IMR-90 (cell line): ENCODE measurements at regions not wholly inside any gene's neighbourhood (a gene's known extent, or its start where the extent isn't known, plus 50 kb on each side); places are given as distances from the start of the nearest gene placed in this dataset.

ENCODE experiments used
- ATAC-seq: fragments of 200-7000 bp; cut with Tn5 transposase; 2 replicates; pipeline ENCODE4 v1.9.1; 2020; ENCODE audit warnings: low read depth, mild to moderate bottlenecking, moderate library complexity
- BruUV-seq: library from RNA; stranded (reverse); fragments of 400-500 nt; replicated peaks from 2 replicates; lab custom pipeline; 2021; lab: Mats Ljungman, UMichigan
- CTCF ChIA-PET: fragments of 300-600 bp; formaldehyde crosslinking; extraction: SDS; loops from one replicate; lab custom pipeline; 2021; ENCODE audit warnings: antibody characterized with exemption; lab: Yijun Ruan, JAX
- POLR2A ChIA-PET: fragments of 300-600 bp; sonication (Branson Sonifier 250); formaldehyde crosslinking; loops from one replicate; lab custom pipeline; 2022; ENCODE audit warnings: antibody characterized with exemption; ENCODE audit not compliant: unreplicated experiment; lab: Charles Lee
- DNase-seq: peaks from one replicate; pipeline ENCODE4 v3.0.0; 2013
- H2AFZ ChIP-seq: replicated peaks from 2 replicates; pipeline ENCODE3; 2013; ENCODE audit warnings: low read length, mild to moderate bottlenecking; ENCODE audit not compliant: poor library complexity
- H2AK5ac ChIP-seq: 2 replicates; pipeline ENCODE4 v1.6.1; 2013; ENCODE audit warnings: low read depth, low read length, inconsistent platforms
- H2AK9ac ChIP-seq: replicated peaks from 2 replicates; pipeline ENCODE3; 2013; ENCODE audit warnings: mild to moderate bottlenecking, low read depth, low read length, moderate library complexity; ENCODE audit not compliant: poor library complexity
- H2BK120ac ChIP-seq: 2 replicates; pipeline ENCODE4 v1.6.1; 2013; ENCODE audit warnings: low read depth, low read length, inconsistent platforms
- H2BK15ac ChIP-seq: 3 replicates; pipeline ENCODE4 v1.6.1; 2013; ENCODE audit warnings: low read depth, low read length, inconsistent platforms
- H2BK20ac ChIP-seq: 2 replicates; pipeline ENCODE4 v1.6.1; 2013; ENCODE audit warnings: low read depth, mild to moderate bottlenecking, inconsistent platforms, low read length, moderate library complexity
- H2BK5ac ChIP-seq: 2 replicates; pipeline ENCODE4 v1.6.1; 2013; ENCODE audit warnings: mild to moderate bottlenecking, low read depth, low read length, inconsistent platforms; ENCODE audit not compliant: poor library complexity, severe bottlenecking
- H3K14ac ChIP-seq: replicated peaks from 2 replicates; pipeline ENCODE4 v1.6.1; 2013; ENCODE audit warnings: low read depth, low read length, inconsistent platforms
- H3K18ac ChIP-seq: 2 replicates; pipeline ENCODE4 v1.6.1; 2013; ENCODE audit warnings: low read depth, low read length, control low read depth
- H3K23ac ChIP-seq: 2 replicates; pipeline ENCODE4 v1.6.1; 2013; ENCODE audit warnings: low read depth, low read length, inconsistent platforms
- H3K27ac ChIP-seq: 2 replicates; pipeline ENCODE4 v1.5.1; 2013; ENCODE audit warnings: mild to moderate bottlenecking, control low read depth, low read length; ENCODE audit not compliant: insufficient read depth
- H3K27me3 ChIP-seq: 2 replicates; pipeline ENCODE4 v1.6.1; 2013; ENCODE audit warnings: low read length; ENCODE audit not compliant: control insufficient read depth, insufficient read depth
- H3K36me3 ChIP-seq: 2 replicates; pipeline ENCODE4 v1.6.1; 2013; ENCODE audit warnings: low read length, mixed read lengths; ENCODE audit not compliant: control insufficient read depth, insufficient read depth
- H3K4ac ChIP-seq: 2 replicates; pipeline ENCODE4 v1.6.1; 2013; ENCODE audit warnings: low read depth, low read length, inconsistent platforms
- H3K4me1 ChIP-seq: 2 replicates; pipeline ENCODE4 v1.6.1; 2013; ENCODE audit warnings: low read length, mixed read lengths; ENCODE audit not compliant: control insufficient read depth, insufficient read depth
- H3K4me2 ChIP-seq: 2 replicates; pipeline ENCODE4 v1.6.1; 2013; ENCODE audit warnings: low read depth, mild to moderate bottlenecking, control low read depth, low read length, moderate library complexity
- H3K4me3 ChIP-seq: 2 replicates; pipeline ENCODE4 v1.5.1; 2013; ENCODE audit warnings: low read depth, mild to moderate bottlenecking, control low read depth, low read length, moderate library complexity; ENCODE audit not compliant: insufficient read depth
- H3K56ac ChIP-seq: 2 replicates; pipeline ENCODE4 v1.6.1; 2013; ENCODE audit warnings: low read length, inconsistent platforms; ENCODE audit not compliant: insufficient read depth; ENCODE audit errors: extremely low read depth
- H3K79me1 ChIP-seq, 2 experiments: 2 replicates each; pipeline ENCODE4 v1.6.1; 2013; ENCODE audit warnings: low read length in 2 of 2, inconsistent platforms in 1 of 2, low read depth in 1 of 2
- H3K9ac ChIP-seq: 2 replicates; pipeline ENCODE4 v1.6.1; 2013; ENCODE audit warnings: low read depth, low read length, control low read depth
- H3K9me1 ChIP-seq: 2 replicates; pipeline ENCODE4 v1.6.1; 2013; ENCODE audit warnings: low read length, inconsistent platforms; ENCODE audit not compliant: insufficient read depth
- H3K9me3 ChIP-seq: 2 replicates; pipeline ENCODE4 v1.6.1; 2013; ENCODE audit warnings: low read length; ENCODE audit not compliant: control insufficient read depth, insufficient read depth
- H4K20me1 ChIP-seq: 2 replicates; pipeline ENCODE4 v1.6.1; 2013; ENCODE audit warnings: low read length, inconsistent platforms; ENCODE audit not compliant: insufficient read depth
- H4K5ac ChIP-seq: 2 replicates; pipeline ENCODE4 v1.6.1; 2013; ENCODE audit warnings: mild to moderate bottlenecking, low read depth, low read length, control low read depth
- H4K8ac ChIP-seq, 2 experiments: 2 replicates each; pipeline ENCODE4 v1.6.1; 2013; ENCODE audit warnings: low read depth in 2 of 2, low read length in 2 of 2, control low read depth in 1 of 2, inconsistent platforms in 1 of 2
- H4K91ac ChIP-seq: 2 replicates; pipeline ENCODE4 v1.6.1; 2013; ENCODE audit warnings: low read depth, low read length, inconsistent platforms; ENCODE audit not compliant: insufficient read depth
- BHLHE40 ChIP-seq: fragments of 150-350 bp; IDR thresholded peaks from 2 replicates; pipeline ENCODE4 v1.6.1; 2016; ENCODE audit warnings: mild to moderate bottlenecking, low read depth, low read length
- CEBPB ChIP-seq: IDR thresholded peaks from 2 replicates; pipeline ENCODE4 v1.6.1; 2012; ENCODE audit warnings: low read depth, low read length, improper control_type of control experiment
- CHD1 ChIP-seq: IDR thresholded peaks from 2 replicates; pipeline ENCODE4 v1.6.1; 2012; ENCODE audit warnings: low read depth, low read length, improper control_type of control experiment
- CTCF ChIP-seq: conservative IDR thresholded peaks from 2 replicates; pipeline ENCODE4 v1.5.1; 2012; ENCODE audit warnings: mild to moderate bottlenecking, low read depth, low read length, improper control_type of control experiment
- ELK1 ChIP-seq: fragments of 150-350 bp; IDR thresholded peaks from 2 replicates; pipeline ENCODE4 v1.6.1; 2016; ENCODE audit warnings: low read depth, mild to moderate bottlenecking, low read length, moderate library complexity, borderline replicate concordance
- FOS ChIP-seq: fragments of 150-350 bp; IDR thresholded peaks from 2 replicates; pipeline ENCODE4 v1.6.1; 2016; ENCODE audit warnings: low read depth, low read length
- MAFK ChIP-seq: IDR thresholded peaks from 2 replicates; pipeline ENCODE4 v1.6.1; 2012; ENCODE audit warnings: low read depth, low read length, improper control_type of control experiment
- MAZ ChIP-seq: IDR thresholded peaks from 2 replicates; pipeline ENCODE4 v1.6.1; 2012; ENCODE audit warnings: low read depth, mild to moderate bottlenecking, low read length, improper control_type of control experiment, moderate library complexity, borderline replicate concordance
- MXI1 ChIP-seq: IDR thresholded peaks from 2 replicates; pipeline ENCODE4 v1.6.1; 2012; ENCODE audit warnings: low read depth, mild to moderate bottlenecking, low read length, moderate library complexity, borderline replicate concordance
- NFE2L2 ChIP-seq: fragments of 150-350 bp; IDR thresholded peaks from 2 replicates; pipeline ENCODE4 v1.6.1; 2016; ENCODE audit warnings: low read depth, mild to moderate bottlenecking, low read length
- POLR2A ChIP-seq: IDR thresholded peaks from 2 replicates; pipeline ENCODE4 v1.6.1; 2012; ENCODE audit warnings: mild to moderate bottlenecking, low read depth, low read length
- RAD21 ChIP-seq: IDR thresholded peaks from 2 replicates; pipeline ENCODE4 v1.6.1; 2012; ENCODE audit warnings: low read length, improper control_type of control experiment
- RCOR1 ChIP-seq: IDR thresholded peaks from 2 replicates; pipeline ENCODE4 v1.6.1; 2012; ENCODE audit warnings: mild to moderate bottlenecking, low read length, improper control_type of control experiment; ENCODE audit not compliant: insufficient replicate concordance
- RFX5 ChIP-seq: IDR thresholded peaks from 2 replicates; pipeline ENCODE4 v1.8.0; 2012; ENCODE audit warnings: low read depth, mild to moderate bottlenecking, low read length, moderate library complexity
- SMC3 ChIP-seq: fragments of 150-350 bp; IDR thresholded peaks from 2 replicates; pipeline ENCODE4 v1.6.1; 2016; ENCODE audit warnings: low read depth, mild to moderate bottlenecking, antibody characterized with exemption, low read length, moderate library complexity
- USF2 ChIP-seq: fragments of 150-350 bp; IDR thresholded peaks from 2 replicates; pipeline ENCODE4 v1.6.1; 2017; ENCODE audit warnings: mild to moderate bottlenecking, antibody characterized with exemption, low read length, low read depth
- WGBS, 2 experiments: methylation state at CpG; one replicate each; pipeline versions ENCODE4 v1.1.5 to v1.1.7; 2013; ENCODE audit warnings: missing lambda C conversion rate in 2 of 2; ENCODE audit not compliant: insufficient read length in 1 of 2; ENCODE audit errors: extremely low coverage in 2 of 2; 5-methylcytosine and 5-hydroxymethylcytosine counted together
- dilution Hi-C: fragments of 300-500 bp; cut with HindIII; formaldehyde crosslinking; loops from one replicate; pipeline ENCODE4 v1.14.3; 2018; ENCODE audit warnings: low sequenced_read_pairs; ENCODE audit not compliant: unreplicated experiment
- in situ Hi-C: fragments of 300-500 bp; cut with MboI; formaldehyde crosslinking; loops from 3 replicates; pipeline ENCODE4 v1.14.3; 2019; ENCODE audit warnings: low sequenced_read_pairs, inconsistent platforms, mixed read lengths
- intact Hi-C: fragments of 100-400 bp; cut with micrococcal nuclease; formaldehyde crosslinking; loops from 2 replicates; pipeline ENCODE4 v1.10.0; 2022

DNA sequence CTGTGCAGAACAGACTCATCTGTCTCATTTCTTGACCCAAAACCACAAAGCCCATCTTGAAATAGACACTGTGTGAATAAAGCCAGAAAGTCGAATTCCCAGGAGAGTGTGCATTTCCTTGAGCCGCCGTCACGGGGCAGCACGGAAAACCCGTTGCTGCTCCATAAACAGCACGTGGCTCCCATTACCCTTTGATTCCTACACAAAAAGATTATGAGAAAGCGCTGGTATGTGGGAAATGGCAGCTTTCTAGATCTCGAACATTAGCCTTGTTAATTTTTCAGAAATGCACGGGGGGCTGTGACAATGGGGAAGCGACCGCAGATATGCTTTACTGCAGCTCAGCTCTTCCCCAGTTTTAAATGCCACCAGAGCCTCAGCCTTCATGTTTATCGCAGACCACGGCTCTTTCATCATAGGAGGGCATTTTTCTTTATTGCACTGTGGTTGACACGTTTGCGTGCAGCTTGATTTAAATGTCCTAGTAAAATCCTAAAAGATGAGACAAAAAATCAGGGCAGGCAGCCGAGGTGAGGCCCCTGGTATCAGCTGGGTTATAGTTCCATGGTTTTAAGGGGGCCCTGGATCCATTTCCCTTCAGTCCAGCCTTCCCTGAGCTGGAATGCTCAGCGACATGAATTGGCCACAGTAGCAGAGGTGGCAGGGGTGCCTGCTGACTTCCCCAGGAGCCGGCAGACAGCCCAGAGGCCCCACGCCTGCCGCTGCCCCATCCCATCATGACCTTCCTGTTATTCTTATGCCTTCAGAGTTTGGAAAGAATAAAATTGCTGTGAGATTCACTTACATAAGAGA lies 249.3 kb downstream of the NDUFA10 start:
- H3K18ac ChIP-seq = no peak overlapping the region
- H4K8ac ChIP-seq = no peak overlapping the region
- no TSS peak for BruUV-seq
- no peak overlapping the region for H3K4me3 ChIP-seq
- H3K14ac ChIP-seq = no peak overlapping the region
- H3K23ac ChIP-seq = no peak overlapping the region
- no peaks in the 10 kb centered on the region for H4K20me1 ChIP-seq
- no peaks in the 10 kb centered on the region for H3K27me3 ChIP-seq
- no peak overlapping the region for H4K91ac ChIP-seq
- no peak overlapping the region for H3K27ac ChIP-seq
- H2BK15ac ChIP-seq = no peak overlapping the region
- dilution Hi-C loops (no loop called here), intact Hi-C loops (no loop called here), in situ Hi-C loops (no loop called here)
- 0% methylated on average over 2 of the region's 21 CpGs; no CpG with 5 or more reads in 1 of the 2 experiments for WGBS, 2 experiments
- DNase-seq = no peak
- H3K9me1 ChIP-seq = no peaks in the 10 kb centered on the region
- H3K9me3 ChIP-seq = peaks cover 50% of the 10 kb centered on the region
- TF ChIP-seq ELK1 = no peak
- TF ChIP-seq RAD21 = no peak
- no peak for TF ChIP-seq CEBPB
- no peak for TF ChIP-seq RFX5
- TF ChIP-seq USF2 = no peak
- no peak for TF ChIP-seq MAFK
- TF ChIP-seq NFE2L2 = no peak
- no peak for TF ChIP-seq POLR2A
- TF ChIP-seq CHD1 = no peak
- TF ChIP-seq BHLHE40 = no peak
- TF ChIP-seq SMC3 = no peak
- no peak for TF ChIP-seq RCOR1
- TF ChIP-seq MXI1 = no peak
- no peak for TF ChIP-seq CTCF
- TF ChIP-seq FOS = no peak
- no peak for TF ChIP-seq MAZ
- no peaks in the 10 kb centered on the region for H3K4me1 ChIP-seq
- H3K79me1 ChIP-seq = no peaks in the 10 kb centered on the region
- no peak overlapping the region for H3K56ac ChIP-seq
- H3K4me2 ChIP-seq = no peak overlapping the region
- H2AK9ac ChIP-seq = no peak overlapping the region
- POLR2A ChIA-PET = no interaction called here
- H2BK20ac ChIP-seq = no peak overlapping the region
- no peak overlapping the region for H3K9ac ChIP-seq
- no peak overlapping the region for H2BK120ac ChIP-seq
- H4K5ac ChIP-seq = no peak overlapping the region
- ATAC-seq = no peak
- no peak overlapping the region for H3K4ac ChIP-seq
- no peak overlapping the region for H2AFZ ChIP-seq
- no peaks in the 10 kb centered on the region for H3K36me3 ChIP-seq
- H2AK5ac ChIP-seq = no peak overlapping the region
- CTCF ChIA-PET = no interaction called here
- H2BK5ac ChIP-seq = no peak overlapping the region
